Prostate gland (tissue), 2 donors: ENCODE measurements at regions not wholly inside any gene's neighbourhood (a gene's known extent, or its start where the extent isn't known, plus 50 kb on each side); places are given as distances from the start of the nearest gene placed in this dataset.

Experiments used
- POLR2A ChIP-seq: fragments of 450-650 bp; IDR thresholded peaks from one replicate; pipeline ENCODE4 v1.6.1; 2016; ENCODE audit warnings: antibody characterized with exemption, mild to moderate bottlenecking
- TF ChIP-seq, protein P1 (sequence below), 4 experiments: fragments of 200-600 bp in 2 of 4; fragments of 450-650 bp in 2 of 4; sonication (generic) in 2 of 4; IDR thresholded peaks; 1 replicate in 3 of 4; 2 replicates in 1 of 4; pipeline ENCODE4 v1.5.1; 2016 to 2019; ENCODE audit warnings: antibody characterized with exemption in 4 of 4, mild to moderate bottlenecking in 2 of 4, moderate library complexity in 2 of 4

- no peak for TF ChIP-seq POLR2A
- TF ChIP-seq, protein P1, sequence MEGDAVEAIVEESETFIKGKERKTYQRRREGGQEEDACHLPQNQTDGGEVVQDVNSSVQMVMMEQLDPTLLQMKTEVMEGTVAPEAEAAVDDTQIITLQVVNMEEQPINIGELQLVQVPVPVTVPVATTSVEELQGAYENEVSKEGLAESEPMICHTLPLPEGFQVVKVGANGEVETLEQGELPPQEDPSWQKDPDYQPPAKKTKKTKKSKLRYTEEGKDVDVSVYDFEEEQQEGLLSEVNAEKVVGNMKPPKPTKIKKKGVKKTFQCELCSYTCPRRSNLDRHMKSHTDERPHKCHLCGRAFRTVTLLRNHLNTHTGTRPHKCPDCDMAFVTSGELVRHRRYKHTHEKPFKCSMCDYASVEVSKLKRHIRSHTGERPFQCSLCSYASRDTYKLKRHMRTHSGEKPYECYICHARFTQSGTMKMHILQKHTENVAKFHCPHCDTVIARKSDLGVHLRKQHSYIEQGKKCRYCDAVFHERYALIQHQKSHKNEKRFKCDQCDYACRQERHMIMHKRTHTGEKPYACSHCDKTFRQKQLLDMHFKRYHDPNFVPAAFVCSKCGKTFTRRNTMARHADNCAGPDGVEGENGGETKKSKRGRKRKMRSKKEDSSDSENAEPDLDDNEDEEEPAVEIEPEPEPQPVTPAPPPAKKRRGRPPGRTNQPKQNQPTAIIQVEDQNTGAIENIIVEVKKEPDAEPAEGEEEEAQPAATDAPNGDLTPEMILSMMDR (IDR thresholded peaks at IDR 0.05) = no peak
Observed at GRCh38 chr5:101721543-101721942, 574.5 kb downstream of the SLCO4C1 start.
